ENCODE measurements at regions not wholly inside any gene's neighbourhood (a gene's known extent, or its start where the extent isn't known, plus 50 kb on each side); places are given as distances from the start of the nearest gene placed in this dataset.
A peak's percentile ranks its signal among the peaks of the same experiment; 100 is the strongest.

DNA sequence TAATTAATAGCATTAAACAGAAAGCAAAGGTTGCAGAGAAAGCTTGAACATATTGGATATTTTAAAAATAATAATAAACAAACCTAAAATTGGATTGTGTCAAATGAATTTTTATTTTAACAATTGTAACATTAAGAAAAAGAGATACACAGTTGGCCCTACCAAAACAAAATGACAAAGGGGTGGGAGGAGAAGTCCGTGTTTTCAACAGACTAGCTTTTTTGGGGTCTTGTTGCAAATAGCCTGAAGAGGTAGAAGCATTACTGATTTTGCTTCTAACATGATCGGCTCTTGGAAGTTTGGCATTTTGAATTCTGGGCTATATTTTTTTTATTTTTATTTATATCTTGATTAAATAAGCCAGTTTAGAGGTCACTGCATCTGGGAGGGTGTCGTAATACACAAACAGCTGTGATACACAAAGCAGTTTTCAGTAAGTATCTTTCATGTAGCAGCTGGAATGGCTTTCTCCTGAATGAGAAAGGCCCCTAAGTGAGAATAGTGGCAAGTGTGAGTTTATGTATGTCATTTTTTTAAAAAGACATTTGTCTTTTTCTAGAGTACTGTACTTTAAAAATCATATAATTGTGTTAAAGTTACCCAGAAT, 85.5 kb upstream of the ZNF217 start:
- DNase-seq (ENCODE audit: low spot score in 2 of 2): peak in 1 of 2 donors; percentile 7
- intact Hi-C loops (cut with DNase I): loop anchor here (5.0 kb wide), 1 partner anchor 98 kb away; no protein-coding TSS in a partner anchor
- H3K9me3 ChIP-seq: no peaks in the 10 kb centered on the region
- no peak overlapping the region for H3K4me3 ChIP-seq
- H3K4me1 ChIP-seq: peaks cover 0 to 4% of the 10 kb centered on the region in 2 donors
- no peak overlapping the region for H3K27ac ChIP-seq
- TF ChIP-seq, protein P1, sequence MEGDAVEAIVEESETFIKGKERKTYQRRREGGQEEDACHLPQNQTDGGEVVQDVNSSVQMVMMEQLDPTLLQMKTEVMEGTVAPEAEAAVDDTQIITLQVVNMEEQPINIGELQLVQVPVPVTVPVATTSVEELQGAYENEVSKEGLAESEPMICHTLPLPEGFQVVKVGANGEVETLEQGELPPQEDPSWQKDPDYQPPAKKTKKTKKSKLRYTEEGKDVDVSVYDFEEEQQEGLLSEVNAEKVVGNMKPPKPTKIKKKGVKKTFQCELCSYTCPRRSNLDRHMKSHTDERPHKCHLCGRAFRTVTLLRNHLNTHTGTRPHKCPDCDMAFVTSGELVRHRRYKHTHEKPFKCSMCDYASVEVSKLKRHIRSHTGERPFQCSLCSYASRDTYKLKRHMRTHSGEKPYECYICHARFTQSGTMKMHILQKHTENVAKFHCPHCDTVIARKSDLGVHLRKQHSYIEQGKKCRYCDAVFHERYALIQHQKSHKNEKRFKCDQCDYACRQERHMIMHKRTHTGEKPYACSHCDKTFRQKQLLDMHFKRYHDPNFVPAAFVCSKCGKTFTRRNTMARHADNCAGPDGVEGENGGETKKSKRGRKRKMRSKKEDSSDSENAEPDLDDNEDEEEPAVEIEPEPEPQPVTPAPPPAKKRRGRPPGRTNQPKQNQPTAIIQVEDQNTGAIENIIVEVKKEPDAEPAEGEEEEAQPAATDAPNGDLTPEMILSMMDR (IDR thresholded peaks at IDR 0.05): no peak
- no peaks in the 10 kb centered on the region for H3K36me3 ChIP-seq
- no peaks in the 10 kb centered on the region for H3K27me3 ChIP-seq

DNA sequence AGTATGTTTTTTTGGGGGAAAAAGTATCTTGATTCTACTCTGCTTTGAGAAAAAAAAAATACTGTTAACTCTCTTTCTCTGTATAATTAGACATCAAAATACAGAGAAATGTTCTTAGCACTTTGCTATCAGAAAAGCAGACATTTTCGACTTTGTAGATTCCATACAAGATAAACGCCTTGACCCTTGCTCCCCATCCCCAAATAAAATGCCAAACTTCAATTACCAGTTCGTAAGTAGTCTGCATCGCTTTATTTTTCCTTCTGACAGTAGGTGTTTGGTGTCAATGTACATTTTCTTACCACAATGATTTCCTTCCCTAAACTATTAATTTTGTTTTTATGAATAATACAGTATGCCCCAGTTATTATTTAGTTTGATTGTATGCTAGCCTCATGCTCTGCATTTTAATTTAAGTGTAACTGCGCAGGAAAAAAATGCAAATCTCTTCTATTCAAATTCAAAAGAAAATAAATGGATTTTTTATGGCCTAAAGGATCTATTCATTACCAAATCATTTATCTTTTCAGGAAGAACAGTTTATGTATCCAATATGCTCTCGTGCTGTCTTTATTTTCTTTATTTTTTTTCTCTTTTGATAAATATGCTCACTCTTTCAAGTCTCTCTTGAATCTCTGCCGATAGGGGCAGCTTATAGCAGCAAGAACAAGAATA, 84.8 kb upstream of the ZNF217 start:
- TF ChIP-seq, protein P1 (IDR thresholded peaks at IDR 0.05): no peak
- H3K27ac ChIP-seq: no peak overlapping the region
- no peak for DNase-seq (ENCODE audit: low spot score in 2 of 2)
- H3K36me3 ChIP-seq: no peaks in the 10 kb centered on the region
- H3K4me3 ChIP-seq: no peak overlapping the region
- H3K4me1 ChIP-seq: peaks cover 0 to 4% of the 10 kb centered on the region in 2 donors
- no peaks in the 10 kb centered on the region for H3K9me3 ChIP-seq
- no peaks in the 10 kb centered on the region for H3K27me3 ChIP-seq
- intact Hi-C loops (cut with DNase I): loop anchor here (5.0 kb wide), 1 partner anchor 99 kb away; no protein-coding TSS in a partner anchor

DNA sequence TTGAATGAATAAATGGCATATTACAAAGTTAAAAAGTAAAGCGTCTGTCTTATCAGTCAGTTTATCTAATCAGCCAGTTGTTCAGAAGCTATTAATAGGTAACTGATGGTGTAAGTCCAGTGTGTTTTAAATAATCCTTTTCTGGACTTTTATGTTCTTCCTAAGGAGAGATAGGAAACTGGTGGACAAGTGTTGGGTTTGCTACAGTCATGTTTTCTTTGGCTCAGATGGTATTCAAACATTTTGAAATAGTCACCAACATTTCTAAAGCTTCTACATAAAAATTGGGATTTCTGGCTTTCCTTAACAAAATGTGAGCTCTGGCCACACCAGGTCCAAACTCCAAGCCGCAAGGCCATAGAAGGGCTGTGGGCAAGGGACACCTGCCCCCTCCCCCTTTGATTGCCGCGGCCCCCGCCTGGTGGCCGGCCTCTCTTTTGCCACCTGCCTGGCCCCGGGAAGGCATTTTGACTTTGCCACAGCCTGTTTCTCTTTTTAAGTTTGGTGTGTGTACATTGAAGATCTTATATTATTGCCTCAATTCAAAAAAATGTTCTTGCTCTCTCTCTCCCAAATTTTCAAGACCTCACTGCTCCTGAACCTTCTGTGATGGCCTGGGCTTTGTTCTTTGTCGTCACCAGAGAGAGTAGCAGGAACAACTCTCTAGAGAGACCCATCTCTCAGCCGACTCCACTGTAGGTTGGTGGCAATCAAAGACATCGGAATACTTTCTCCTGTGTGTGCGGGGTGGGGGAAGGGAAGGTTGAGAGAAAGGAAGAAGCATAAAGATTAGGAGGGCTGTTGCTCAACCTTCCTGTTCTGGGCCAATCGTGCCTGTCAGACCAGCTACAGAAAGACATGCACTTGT, 84.0 kb upstream of the ZNF217 start:
- Histone ChIP-seq H3K4me1 (peaks cover 0 to 4% of the 10 kb centered on the region in 2 donors), H3K4me3 (no peak overlapping the region), H3K9me3 (no peaks in the 10 kb centered on the region), H3K36me3 (no peaks in the 10 kb centered on the region), H3K27me3 (no peaks in the 10 kb centered on the region), H3K27ac (no peak overlapping the region)
- TF ChIP-seq, protein P1 (IDR thresholded peaks at IDR 0.05): no peak
- DNase-seq (ENCODE audit: low spot score in 2 of 2): peak in 1 of 2 donors; percentile 63
- intact Hi-C loops (cut with DNase I): loop anchor here (5.0 kb wide), 1 partner anchor 100 kb away; no protein-coding TSS in a partner anchor

DNA sequence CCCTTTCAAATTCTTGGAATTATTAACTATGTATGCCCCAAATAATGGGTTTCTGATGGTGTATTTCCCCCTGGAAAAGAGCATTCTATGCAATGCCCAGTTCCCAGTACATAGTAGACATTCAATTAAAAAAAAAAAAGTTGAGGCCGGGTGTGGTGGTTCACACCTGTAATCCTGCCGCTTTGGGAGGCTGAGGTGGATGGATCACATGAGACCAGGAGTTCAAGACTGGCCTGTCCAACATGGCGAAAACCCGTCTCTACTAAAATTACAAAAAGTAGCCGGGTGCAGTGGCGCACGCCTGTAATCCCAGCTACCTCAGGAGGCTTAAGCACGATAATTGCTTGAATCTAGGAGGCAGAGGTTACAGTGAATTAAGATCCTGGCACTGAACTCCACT, 83.3 kb upstream of the ZNF217 start:
- TF ChIP-seq, protein P1 (IDR thresholded peaks at IDR 0.05): no peak
- Histone ChIP-seq H3K4me3 (no peak overlapping the region), H3K27ac (no peak overlapping the region), H3K27me3 (no peaks in the 10 kb centered on the region), H3K9me3 (no peaks in the 10 kb centered on the region), H3K4me1 (peaks cover 0 to 4% of the 10 kb centered on the region in 2 donors), H3K36me3 (no peaks in the 10 kb centered on the region)
- peak in 1 of 2 donors; percentile 11 for DNase-seq (ENCODE audit: low spot score in 2 of 2)
- intact Hi-C loops (cut with DNase I): loop anchor here (5.0 kb wide), 1 partner anchor 100 kb away; no protein-coding TSS in a partner anchor

DNA sequence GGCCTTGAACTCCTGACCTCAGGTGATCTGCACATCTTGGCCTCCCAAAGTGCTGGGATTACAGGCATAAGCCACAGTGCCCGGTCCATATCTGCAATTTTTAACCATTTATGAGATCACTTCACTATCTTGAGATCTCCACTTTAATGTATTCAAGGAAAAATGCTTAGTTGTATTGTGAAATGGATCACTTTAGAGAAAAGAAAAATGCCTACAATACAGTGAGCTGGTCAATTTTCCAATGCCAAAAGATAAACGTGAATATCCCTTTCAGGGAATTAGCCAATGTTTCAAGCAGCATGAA, 82.8 kb upstream of the ZNF217 start:
- Histone ChIP-seq H3K4me3 (no peak overlapping the region), H3K27ac (no peak overlapping the region), H3K4me1 (peaks cover 0 to 4% of the 10 kb centered on the region in 2 donors), H3K27me3 (no peaks in the 10 kb centered on the region), H3K9me3 (no peaks in the 10 kb centered on the region), H3K36me3 (no peaks in the 10 kb centered on the region)
- intact Hi-C loops (cut with DNase I): loop anchor here (5.0 kb wide), 1 partner anchor 101 kb away; no protein-coding TSS in a partner anchor
- no peak for DNase-seq (ENCODE audit: low spot score in 2 of 2)
- TF ChIP-seq, protein P1 (IDR thresholded peaks at IDR 0.05): no peak

Measured in ascending aorta (tissue), 2 donors.